Liver (tissue), 8 donors: ENCODE measurements at regions not wholly inside any gene's neighbourhood (a gene's known extent, or its start where the extent isn't known, plus 50 kb on each side); places are given as distances from the start of the nearest gene placed in this dataset.

Source experiments
- DNase-seq: peaks from one replicate; pipeline ENCODE4 v3.0.0-alpha.2; 2017; ENCODE audit warnings: low spot score
- H3K27ac ChIP-seq, 2 donors: one replicate each; pipeline ENCODE4 v1.7.0; 2013; ENCODE audit warnings: inconsistent platforms in 2 of 2, low read length in 2 of 2, control low read depth in 1 of 2, low read depth in 1 of 2, mild to moderate bottlenecking in 1 of 2
- H3K27me3 ChIP-seq, 4 donors: one replicate each; pipeline versions ENCODE4 v1.6.1 to v1.7.0; 2013; ENCODE audit warnings: low read length in 3 of 4, inconsistent platforms in 1 of 4, mild to moderate bottlenecking in 1 of 4, moderate library complexity in 1 of 4; ENCODE audit not compliant: control insufficient read depth in 4 of 4, insufficient read depth in 4 of 4
- H3K36me3 ChIP-seq, 4 donors: one replicate each; pipeline versions ENCODE4 v1.6.1 to v1.7.0; 2013; ENCODE audit warnings: low read length in 3 of 4, mild to moderate bottlenecking in 3 of 4, low read depth in 1 of 4, moderate library complexity in 1 of 4; ENCODE audit not compliant: control insufficient read depth in 4 of 4, insufficient read depth in 3 of 4
- H3K4me1 ChIP-seq, 4 donors: one replicate each; pipeline versions ENCODE4 v1.6.1 to v1.7.0; 2013; ENCODE audit warnings: low read length in 3 of 4, mild to moderate bottlenecking in 3 of 4, moderate library complexity in 1 of 4; ENCODE audit not compliant: control insufficient read depth in 4 of 4, insufficient read depth in 4 of 4
- H3K4me3 ChIP-seq, 3 donors: one replicate each; pipeline versions ENCODE4 v1.6.1 to v1.7.0; 2013; ENCODE audit warnings: low read length in 3 of 3, control low read depth in 1 of 3, low read depth in 1 of 3, mild to moderate bottlenecking in 1 of 3
- H3K9ac ChIP-seq, 2 donors: one replicate each; pipeline ENCODE4 v1.7.0; 2013; ENCODE audit warnings: low read length in 2 of 2, mild to moderate bottlenecking in 2 of 2, moderate library complexity in 2 of 2, control low read depth in 1 of 2, low read depth in 1 of 2
- H3K9me3 ChIP-seq, 4 donors: one replicate each; pipeline versions ENCODE4 v1.6.1 to v1.7.0; 2013; ENCODE audit warnings: low read length in 3 of 4; ENCODE audit not compliant: control insufficient read depth in 4 of 4
- EGR1 ChIP-seq, 2 donors: IDR thresholded peaks; 2 replicates each; pipeline ENCODE4 v1.6.1; 2016 to 2018; ENCODE audit warnings: antibody characterized with exemption in 2 of 2, low read depth in 2 of 2
- FOXA2 ChIP-seq: IDR thresholded peaks from 2 replicates; pipeline ENCODE4 v1.6.1; 2016; ENCODE audit warnings: antibody characterized with exemption
- GABPA ChIP-seq, 2 donors: IDR thresholded peaks in 1 of 2; conservative IDR thresholded peaks in 1 of 2; 2 replicates each; pipeline ENCODE4 v1.6.1; 2016; ENCODE audit warnings: antibody characterized with exemption in 2 of 2, mild to moderate bottlenecking in 1 of 2, moderate library complexity in 1 of 2
- HNF4A ChIP-seq, 2 donors: conservative IDR thresholded peaks; 2 replicates each; pipeline ENCODE4 v1.6.1; 2016; ENCODE audit warnings: antibody characterized with exemption in 2 of 2, mild to moderate bottlenecking in 2 of 2
- HNF4G ChIP-seq: IDR thresholded peaks from 2 replicates; pipeline ENCODE4 v1.6.1; 2016; ENCODE audit warnings: antibody characterized with exemption
- JUND ChIP-seq, 2 donors: IDR thresholded peaks; 2 replicates each; pipeline ENCODE4 v1.6.1; 2016; ENCODE audit warnings: antibody characterized with exemption in 2 of 2
- RAD21 ChIP-seq, 2 donors: IDR thresholded peaks; 2 replicates each; pipeline ENCODE4 v1.6.1; 2016; ENCODE audit warnings: antibody characterized with exemption in 2 of 2, mild to moderate bottlenecking in 2 of 2
- RXRA ChIP-seq, 2 donors: IDR thresholded peaks; 2 replicates each; pipeline ENCODE4 v1.6.1; 2017 to 2018; ENCODE audit warnings: antibody characterized with exemption in 2 of 2, mild to moderate bottlenecking in 1 of 2
- SP1 ChIP-seq: IDR thresholded peaks from 2 replicates; pipeline ENCODE4 v1.6.1; 2018; ENCODE audit warnings: antibody characterized with exemption, mild to moderate bottlenecking
- TAF1 ChIP-seq: conservative IDR thresholded peaks from 2 replicates; pipeline ENCODE4 v1.6.1; 2016; ENCODE audit warnings: antibody characterized with exemption, mild to moderate bottlenecking
- YY1 ChIP-seq: IDR thresholded peaks from 2 replicates; pipeline ENCODE4 v1.6.1; 2016; ENCODE audit warnings: antibody characterized with exemption, mild to moderate bottlenecking
- WGBS: extraction: QIAGEN DNeasy Blood & Tissue Kit; methylation state at CpG from one replicate; pipeline ENCODE4 v1.1.7; 2013; 5-methylcytosine and 5-hydroxymethylcytosine counted together
- TF ChIP-seq, protein P1 (sequence below): fragments of 150-350 bp; IDR thresholded peaks from 2 replicates; pipeline ENCODE4 v1.5.1; 2017; ENCODE audit warnings: improper control_type of control experiment, low read depth, low read length; ENCODE audit not compliant: missing input control
- TF ChIP-seq, protein P2 (sequence below): IDR thresholded peaks from 2 replicates; pipeline ENCODE4 v1.6.1; 2016; ENCODE audit warnings: antibody characterized with exemption, mild to moderate bottlenecking
- TF ChIP-seq, protein P3 (sequence below): IDR thresholded peaks from 2 replicates; pipeline ENCODE4 v1.6.1; 2016; ENCODE audit warnings: antibody characterized with exemption
- TF ChIP-seq, protein P4 (sequence below): IDR thresholded peaks from 2 replicates; pipeline ENCODE4 v1.6.1; 2016; ENCODE audit warnings: antibody characterized with exemption
- donor health status: healthy.
- donor health status: healthy.
- donor health status: healthy.
- donor health status: healthy.
- donor health status: healthy.

DNA sequence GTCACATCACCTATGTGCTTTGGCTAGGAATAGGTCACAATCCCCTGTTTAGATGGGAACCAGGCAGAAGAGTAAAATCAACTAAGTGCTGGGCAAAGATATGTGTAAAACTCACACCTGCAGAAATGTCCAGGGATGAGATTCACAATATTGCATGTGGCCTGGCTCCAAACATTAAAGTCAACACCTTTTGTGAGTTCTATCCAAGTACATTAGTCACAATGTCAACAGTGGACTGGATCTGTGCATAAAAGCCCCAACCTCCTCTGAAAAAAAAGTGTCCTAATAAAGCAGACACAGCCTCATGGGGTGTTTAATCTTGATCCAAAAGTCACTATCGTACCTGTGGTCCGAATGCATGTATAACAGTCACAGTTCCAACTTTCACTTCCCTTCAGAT is 1990.3 kb downstream of the TP53TG3F start:
- no peaks in the 10 kb centered on the region for H3K36me3 ChIP-seq
- WGBS, result 36% methylated on average over 2 of the region's 2 CpGs
- DNase-seq, result no peak
- no peak for TF ChIP-seq YY1
- no peaks in the 10 kb centered on the region for H3K4me1 ChIP-seq
- H3K9ac ChIP-seq, result no peak overlapping the region
- H3K27me3 ChIP-seq, result no peaks in the 10 kb centered on the region
- H3K9me3 ChIP-seq, result peaks cover 3 to 44% (median 17%) of the 10 kb centered on the region in 4 donors
- no peak overlapping the region for H3K27ac ChIP-seq
- H3K4me3 ChIP-seq, result no peak overlapping the region

DNA sequence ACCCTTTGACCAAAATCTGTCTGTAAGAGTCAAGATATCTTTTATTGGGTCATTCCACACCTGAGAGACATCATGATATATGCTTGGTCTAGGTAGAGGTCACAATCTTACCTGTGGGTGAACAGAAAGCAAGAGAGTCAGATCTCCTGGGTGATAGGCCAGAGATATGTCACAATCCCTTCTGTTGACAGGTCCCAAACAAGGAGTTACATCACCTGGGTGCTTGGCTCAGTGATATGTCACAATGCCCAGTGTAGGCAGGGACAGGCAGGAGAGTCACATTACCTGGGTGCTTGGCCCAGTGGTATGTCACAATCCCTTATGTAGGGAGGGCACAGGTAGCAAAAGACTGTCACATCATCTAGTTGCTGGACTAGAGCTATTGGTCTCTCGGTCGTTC is 1991.2 kb downstream of the TP53TG3F start:
- no peak overlapping the region for H3K9ac ChIP-seq
- TF ChIP-seq FOXA2, result no peak
- TF ChIP-seq JUND (IDR thresholded peaks at IDR 0.05), result no peak
- no peak for TF ChIP-seq TAF1
- TF ChIP-seq, protein P1, sequence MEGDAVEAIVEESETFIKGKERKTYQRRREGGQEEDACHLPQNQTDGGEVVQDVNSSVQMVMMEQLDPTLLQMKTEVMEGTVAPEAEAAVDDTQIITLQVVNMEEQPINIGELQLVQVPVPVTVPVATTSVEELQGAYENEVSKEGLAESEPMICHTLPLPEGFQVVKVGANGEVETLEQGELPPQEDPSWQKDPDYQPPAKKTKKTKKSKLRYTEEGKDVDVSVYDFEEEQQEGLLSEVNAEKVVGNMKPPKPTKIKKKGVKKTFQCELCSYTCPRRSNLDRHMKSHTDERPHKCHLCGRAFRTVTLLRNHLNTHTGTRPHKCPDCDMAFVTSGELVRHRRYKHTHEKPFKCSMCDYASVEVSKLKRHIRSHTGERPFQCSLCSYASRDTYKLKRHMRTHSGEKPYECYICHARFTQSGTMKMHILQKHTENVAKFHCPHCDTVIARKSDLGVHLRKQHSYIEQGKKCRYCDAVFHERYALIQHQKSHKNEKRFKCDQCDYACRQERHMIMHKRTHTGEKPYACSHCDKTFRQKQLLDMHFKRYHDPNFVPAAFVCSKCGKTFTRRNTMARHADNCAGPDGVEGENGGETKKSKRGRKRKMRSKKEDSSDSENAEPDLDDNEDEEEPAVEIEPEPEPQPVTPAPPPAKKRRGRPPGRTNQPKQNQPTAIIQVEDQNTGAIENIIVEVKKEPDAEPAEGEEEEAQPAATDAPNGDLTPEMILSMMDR, result no peak
- no peak for TF ChIP-seq SP1
- TF ChIP-seq, protein P2, sequence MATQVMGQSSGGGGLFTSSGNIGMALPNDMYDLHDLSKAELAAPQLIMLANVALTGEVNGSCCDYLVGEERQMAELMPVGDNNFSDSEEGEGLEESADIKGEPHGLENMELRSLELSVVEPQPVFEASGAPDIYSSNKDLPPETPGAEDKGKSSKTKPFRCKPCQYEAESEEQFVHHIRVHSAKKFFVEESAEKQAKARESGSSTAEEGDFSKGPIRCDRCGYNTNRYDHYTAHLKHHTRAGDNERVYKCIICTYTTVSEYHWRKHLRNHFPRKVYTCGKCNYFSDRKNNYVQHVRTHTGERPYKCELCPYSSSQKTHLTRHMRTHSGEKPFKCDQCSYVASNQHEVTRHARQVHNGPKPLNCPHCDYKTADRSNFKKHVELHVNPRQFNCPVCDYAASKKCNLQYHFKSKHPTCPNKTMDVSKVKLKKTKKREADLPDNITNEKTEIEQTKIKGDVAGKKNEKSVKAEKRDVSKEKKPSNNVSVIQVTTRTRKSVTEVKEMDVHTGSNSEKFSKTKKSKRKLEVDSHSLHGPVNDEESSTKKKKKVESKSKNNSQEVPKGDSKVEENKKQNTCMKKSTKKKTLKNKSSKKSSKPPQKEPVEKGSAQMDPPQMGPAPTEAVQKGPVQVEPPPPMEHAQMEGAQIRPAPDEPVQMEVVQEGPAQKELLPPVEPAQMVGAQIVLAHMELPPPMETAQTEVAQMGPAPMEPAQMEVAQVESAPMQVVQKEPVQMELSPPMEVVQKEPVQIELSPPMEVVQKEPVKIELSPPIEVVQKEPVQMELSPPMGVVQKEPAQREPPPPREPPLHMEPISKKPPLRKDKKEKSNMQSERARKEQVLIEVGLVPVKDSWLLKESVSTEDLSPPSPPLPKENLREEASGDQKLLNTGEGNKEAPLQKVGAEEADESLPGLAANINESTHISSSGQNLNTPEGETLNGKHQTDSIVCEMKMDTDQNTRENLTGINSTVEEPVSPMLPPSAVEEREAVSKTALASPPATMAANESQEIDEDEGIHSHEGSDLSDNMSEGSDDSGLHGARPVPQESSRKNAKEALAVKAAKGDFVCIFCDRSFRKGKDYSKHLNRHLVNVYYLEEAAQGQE, result no peak
- no peak for TF ChIP-seq RXRA (IDR thresholded peaks at IDR 0.05)
- TF ChIP-seq, protein P3, sequence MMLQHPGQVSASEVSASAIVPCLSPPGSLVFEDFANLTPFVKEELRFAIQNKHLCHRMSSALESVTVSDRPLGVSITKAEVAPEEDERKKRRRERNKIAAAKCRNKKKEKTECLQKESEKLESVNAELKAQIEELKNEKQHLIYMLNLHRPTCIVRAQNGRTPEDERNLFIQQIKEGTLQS, result no peak
- no peak overlapping the region for H3K27ac ChIP-seq
- DNase-seq, result no peak
- H3K9me3 ChIP-seq, result peaks cover 3 to 44% (median 13%) of the 10 kb centered on the region in 4 donors
- no peaks in the 10 kb centered on the region for H3K36me3 ChIP-seq
- H3K4me3 ChIP-seq, result no peak overlapping the region
- no peaks in the 10 kb centered on the region for H3K27me3 ChIP-seq
- H3K4me1 ChIP-seq, result no peaks in the 10 kb centered on the region
- 65% methylated on average over 2 of the region's 2 CpGs for WGBS

DNA sequence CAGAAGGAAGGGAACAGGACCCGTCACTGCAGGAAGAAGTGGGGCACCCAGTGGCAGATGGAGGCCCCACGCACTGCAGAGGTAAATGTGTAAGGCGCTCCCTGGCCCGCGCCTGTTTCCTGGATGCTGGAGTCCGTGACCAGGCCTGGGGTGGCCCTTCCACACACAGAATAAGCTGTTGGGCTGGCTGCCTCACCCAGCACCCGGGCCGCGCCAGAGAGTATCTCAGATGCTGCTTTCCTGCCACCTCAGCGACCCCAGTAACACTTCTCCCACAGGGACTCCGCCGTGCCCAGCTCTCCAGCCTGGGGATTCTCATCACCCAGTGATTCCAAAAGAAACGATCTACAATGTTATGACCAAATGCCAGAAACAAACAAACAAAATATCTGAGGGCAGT is 1993.1 kb downstream of the TP53TG3F start:
- Histone ChIP-seq H3K4me1 (no peaks in the 10 kb centered on the region), H3K9ac (no peak overlapping the region)
- TF ChIP-seq YY1, result no peak
- TF ChIP-seq, protein P2, result no peak
- no peak for TF ChIP-seq SP1
- TF ChIP-seq, protein P4, sequence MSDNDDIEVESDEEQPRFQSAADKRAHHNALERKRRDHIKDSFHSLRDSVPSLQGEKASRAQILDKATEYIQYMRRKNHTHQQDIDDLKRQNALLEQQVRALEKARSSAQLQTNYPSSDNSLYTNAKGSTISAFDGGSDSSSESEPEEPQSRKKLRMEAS, result no peak
- no peak for TF ChIP-seq RXRA (IDR thresholded peaks at IDR 0.05)
- TF ChIP-seq, protein P1, result no peak
- TF ChIP-seq RAD21 (IDR thresholded peaks at IDR 0.05), result no peak
- TF ChIP-seq, protein P3, result no peak
- no peak for TF ChIP-seq TAF1
- no peak for TF ChIP-seq GABPA (IDR thresholded peaks at IDR 0.05 in 1 of 2, conservative IDR thresholded peaks at IDR 0.05 in 1 of 2)
- TF ChIP-seq HNF4G, result no peak
- no peak for TF ChIP-seq EGR1 (IDR thresholded peaks at IDR 0.05; ENCODE audit: low read depth in 2 of 2)
- TF ChIP-seq HNF4A (conservative IDR thresholded peaks at IDR 0.05), result no peak
- no peak for TF ChIP-seq FOXA2

More for the DNA sequence above, 1993.1 kb downstream of the TP53TG3F start:
- WGBS, result 74% methylated on average over 13 of the region's 13 CpGs
- no peak for DNase-seq
- Histone ChIP-seq H3K4me3 (no peak overlapping the region), H3K27ac (no peak overlapping the region), H3K27me3 (no peaks in the 10 kb centered on the region), H3K9me3 (peaks cover 0 to 31% (median 9%) of the 10 kb centered on the region in 4 donors), H3K36me3 (no peaks in the 10 kb centered on the region)
